NB4 (cell line): ENCODE measurements at regions not wholly inside any gene's neighbourhood (a gene's known extent, or its start where the extent isn't known, plus 50 kb on each side); places are given as distances from the start of the nearest gene placed in this dataset.

Experiments
- MYC ChIP-seq: IDR thresholded peaks from 2 replicates; pipeline ENCODE4 v1.6.1; 2011; ENCODE audit warnings: low read depth, low read length
- POLR2A ChIP-seq: IDR thresholded peaks from 2 replicates; pipeline ENCODE4 v1.6.1; 2011; ENCODE audit warnings: mild to moderate bottlenecking; ENCODE audit not compliant: insufficient read length; ENCODE audit errors: extremely low read depth
- TF ChIP-seq, protein P1 (sequence below): IDR thresholded peaks from one replicate; pipeline ENCODE4 v1.5.1; 2012; ENCODE audit warnings: low read depth, low read length

GRCh38 chr16:13313351-13313750 is 412.0 kb downstream of the SHISA9 start:
- TF ChIP-seq, protein P1, sequence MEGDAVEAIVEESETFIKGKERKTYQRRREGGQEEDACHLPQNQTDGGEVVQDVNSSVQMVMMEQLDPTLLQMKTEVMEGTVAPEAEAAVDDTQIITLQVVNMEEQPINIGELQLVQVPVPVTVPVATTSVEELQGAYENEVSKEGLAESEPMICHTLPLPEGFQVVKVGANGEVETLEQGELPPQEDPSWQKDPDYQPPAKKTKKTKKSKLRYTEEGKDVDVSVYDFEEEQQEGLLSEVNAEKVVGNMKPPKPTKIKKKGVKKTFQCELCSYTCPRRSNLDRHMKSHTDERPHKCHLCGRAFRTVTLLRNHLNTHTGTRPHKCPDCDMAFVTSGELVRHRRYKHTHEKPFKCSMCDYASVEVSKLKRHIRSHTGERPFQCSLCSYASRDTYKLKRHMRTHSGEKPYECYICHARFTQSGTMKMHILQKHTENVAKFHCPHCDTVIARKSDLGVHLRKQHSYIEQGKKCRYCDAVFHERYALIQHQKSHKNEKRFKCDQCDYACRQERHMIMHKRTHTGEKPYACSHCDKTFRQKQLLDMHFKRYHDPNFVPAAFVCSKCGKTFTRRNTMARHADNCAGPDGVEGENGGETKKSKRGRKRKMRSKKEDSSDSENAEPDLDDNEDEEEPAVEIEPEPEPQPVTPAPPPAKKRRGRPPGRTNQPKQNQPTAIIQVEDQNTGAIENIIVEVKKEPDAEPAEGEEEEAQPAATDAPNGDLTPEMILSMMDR = no peak
- TF ChIP-seq MYC (no peak), POLR2A (no peak)
